NCI-H2196 treated with DMSO at 0.1 percent for 48 hours (cell line): ENCODE measurements at regions not wholly inside any gene's neighbourhood (a gene's known extent, or its start where the extent isn't known, plus 50 kb on each side); places are given as distances from the start of the nearest gene placed in this dataset.
"Not testable (repeated sequence)": the region's sequence is repeated elsewhere in the genome, so short reads cannot be mapped to it uniquely, and the experiment has no call there.

Source experiments
- DNase-seq: peaks from one replicate; lab custom pipeline; 2025; ENCODE audit not compliant: unreplicated experiment; lab: John Stamatoyannopoulos, UW

GRCh38 chr3:191959876-191960413 lies 499.0 kb downstream of the PYDC2 start:
- DNase-seq, result no peak

- no peak for DNase-seq
Observed at GRCh38 chr3:191961022-191961421, 500.1 kb downstream of the PYDC2 start.

DNA sequence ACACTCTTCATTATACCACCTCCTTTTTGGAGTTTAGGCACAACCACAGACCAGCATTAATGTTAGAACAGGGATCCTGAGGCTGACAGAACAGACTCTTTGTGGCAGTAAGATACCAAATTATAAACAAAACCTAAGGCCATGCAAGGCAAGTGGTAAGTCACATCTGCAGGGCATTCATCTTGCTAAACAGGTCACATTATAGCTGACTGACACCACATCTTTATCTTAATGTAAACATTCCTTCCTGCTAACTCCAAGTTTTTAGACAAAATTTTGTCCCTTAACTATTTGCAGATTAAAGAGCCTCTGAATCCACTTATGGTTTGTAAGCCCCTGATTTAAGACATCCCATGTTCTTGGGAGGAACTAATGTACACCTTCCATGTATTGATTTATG lies 500.6 kb downstream of the PYDC2 start:
- DNase-seq, result no peak

- no peak for DNase-seq
Observed at GRCh38 chr3:191962324-191962723, 501.4 kb downstream of the PYDC2 start.

GRCh38 chr3:191963182-191963581 lies 502.2 kb downstream of the PYDC2 start:
- DNase-seq, result no peak

DNA sequence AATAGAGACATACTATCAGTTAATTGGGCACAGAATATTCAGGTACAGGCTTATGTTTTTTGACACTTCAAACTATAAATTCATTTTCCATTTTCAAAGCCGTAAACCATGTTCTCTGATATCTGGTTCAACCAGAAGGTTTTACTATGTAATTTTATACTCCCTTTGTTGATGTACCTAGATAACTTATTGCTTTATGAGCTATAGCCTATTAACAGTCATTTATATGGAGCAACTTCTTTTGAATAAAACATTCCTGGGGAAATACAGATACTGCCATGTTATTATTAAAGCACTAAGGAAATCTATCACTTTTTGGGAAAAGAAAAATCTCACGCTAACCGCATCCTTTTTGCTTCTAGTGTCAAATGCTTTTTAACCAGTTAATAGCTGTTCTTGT lies 505.6 kb downstream of the PYDC2 start:
- DNase-seq, result no peak

GRCh38 chr3:191968299-191968698 lies 507.3 kb downstream of the PYDC2 start:
- no peak for DNase-seq

DNA sequence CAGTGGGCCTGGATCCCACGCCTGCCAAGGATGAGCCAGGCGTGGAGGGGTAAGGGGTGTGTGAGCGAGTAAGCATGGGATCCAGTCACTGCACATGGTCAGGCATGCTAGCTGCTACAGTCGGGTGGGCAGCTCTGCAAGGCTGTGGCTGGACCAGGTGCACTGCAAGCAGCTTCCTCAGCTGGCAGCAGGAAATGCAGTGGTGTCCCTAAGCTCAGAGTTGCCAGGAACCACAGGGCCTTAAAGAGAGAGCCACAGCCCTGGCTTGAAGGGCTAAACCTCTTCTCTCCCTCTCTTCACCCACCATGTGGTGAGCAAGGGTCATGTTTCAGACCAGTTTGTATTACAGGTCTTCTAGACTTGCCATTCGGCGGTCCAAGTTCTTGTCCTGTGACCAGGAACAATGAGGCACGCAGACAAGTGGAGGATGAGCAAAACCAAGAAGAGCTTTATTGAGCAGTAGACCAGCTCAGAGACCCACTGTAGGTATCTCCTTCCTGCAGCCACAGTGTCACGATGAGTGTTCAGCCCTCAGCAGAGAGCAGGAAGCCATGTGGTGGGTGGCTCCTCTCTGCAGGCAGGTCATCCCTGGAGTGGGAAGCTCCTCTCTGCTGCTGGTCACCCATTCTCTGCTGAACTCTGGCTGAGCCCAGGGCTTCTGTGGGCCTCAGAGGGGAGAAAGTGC lies 511.9 kb downstream of the PYDC2 start:
- DNase-seq, result no peak

DNA sequence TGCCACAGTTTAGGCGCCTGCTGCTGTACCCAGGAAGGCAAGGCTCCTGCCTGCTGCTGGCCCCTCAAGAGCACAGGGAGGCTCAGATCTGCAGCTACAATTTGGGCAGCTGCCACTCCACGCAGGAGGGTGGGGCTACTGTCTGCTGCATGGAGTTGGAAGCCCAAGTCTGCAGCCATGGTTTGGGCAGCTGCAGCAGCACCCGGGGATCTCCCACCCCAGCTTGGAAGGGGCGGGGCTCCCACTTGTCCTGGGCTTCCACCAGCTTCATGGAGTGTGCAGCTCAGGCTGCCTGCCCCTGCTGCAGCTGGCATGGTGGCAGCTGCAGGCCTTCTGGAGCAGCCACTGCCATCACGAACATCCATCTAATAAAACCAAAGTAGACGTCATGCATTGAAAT lies 512.9 kb downstream of the PYDC2 start:
- no peak for DNase-seq

DNA sequence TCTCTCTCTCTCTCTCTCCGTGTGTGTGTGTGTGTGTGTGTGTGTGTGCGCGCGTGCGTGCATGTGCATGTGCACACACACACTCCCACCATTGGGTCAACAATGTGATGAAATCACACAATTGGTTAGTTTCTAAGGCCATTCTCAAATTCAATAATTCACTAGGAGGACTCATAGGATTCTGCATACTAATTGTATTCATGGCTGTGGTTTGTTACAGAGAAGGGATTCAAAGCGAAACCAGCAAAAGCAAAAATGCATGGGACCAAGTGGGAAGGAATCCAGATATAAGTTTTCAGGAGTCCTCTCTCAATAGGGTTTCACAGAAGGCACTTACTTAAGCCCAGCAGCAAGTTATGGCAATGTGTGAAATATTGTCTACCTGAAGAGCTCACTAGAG lies 515.0 kb downstream of the PYDC2 start:
- no peak for DNase-seq

GRCh38 chr3:191980443-191980842 lies 519.5 kb downstream of the PYDC2 start:
- no peak for DNase-seq

DNA sequence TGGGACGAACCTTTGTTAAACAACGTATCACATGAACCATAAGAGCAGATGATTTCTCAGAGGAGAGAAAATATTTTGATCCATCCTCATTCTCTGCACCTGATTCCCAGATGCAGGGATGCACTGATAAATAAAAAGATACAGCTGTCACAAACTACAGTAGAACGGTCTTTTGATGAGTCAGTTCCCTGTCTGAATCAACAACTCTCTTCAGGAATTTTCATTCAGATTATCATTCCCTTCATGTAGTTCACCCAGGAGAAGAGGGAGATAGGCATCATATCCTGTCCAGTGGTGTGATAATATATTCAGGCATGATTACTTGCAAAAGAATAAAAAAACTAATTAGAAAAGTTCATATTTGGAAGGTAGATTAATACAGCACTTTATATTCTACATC lies 521.5 kb downstream of the PYDC2 start:
- DNase-seq, result no peak

- DNase-seq, result no peak
Observed at GRCh38 chr3:191985691-191986090, 524.7 kb downstream of the PYDC2 start.

DNA sequence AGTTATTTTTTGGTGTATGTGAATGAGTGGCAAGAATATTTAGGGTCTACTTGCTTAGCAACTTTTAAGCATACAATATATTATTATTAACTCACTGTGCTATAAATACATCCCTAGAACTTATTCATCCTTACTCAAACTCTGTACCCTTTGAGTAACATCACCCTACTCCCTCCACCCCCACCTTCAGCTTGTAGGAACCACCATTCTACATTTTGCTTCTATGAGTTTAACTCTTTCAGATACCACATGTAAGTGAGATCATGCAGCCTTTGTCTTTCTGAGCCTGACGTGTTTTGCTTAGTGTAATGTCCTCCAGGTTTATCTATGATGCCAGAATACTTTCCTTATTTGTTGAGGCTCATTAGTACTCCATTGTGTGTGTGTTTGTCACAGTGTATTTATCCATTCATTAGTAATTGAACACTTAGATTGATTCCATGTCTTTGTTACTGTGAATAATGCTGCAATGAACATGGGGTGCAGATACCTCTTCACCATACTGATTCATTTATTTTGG lies 526.9 kb downstream of the PYDC2 start:
- no peak for DNase-seq

DNA sequence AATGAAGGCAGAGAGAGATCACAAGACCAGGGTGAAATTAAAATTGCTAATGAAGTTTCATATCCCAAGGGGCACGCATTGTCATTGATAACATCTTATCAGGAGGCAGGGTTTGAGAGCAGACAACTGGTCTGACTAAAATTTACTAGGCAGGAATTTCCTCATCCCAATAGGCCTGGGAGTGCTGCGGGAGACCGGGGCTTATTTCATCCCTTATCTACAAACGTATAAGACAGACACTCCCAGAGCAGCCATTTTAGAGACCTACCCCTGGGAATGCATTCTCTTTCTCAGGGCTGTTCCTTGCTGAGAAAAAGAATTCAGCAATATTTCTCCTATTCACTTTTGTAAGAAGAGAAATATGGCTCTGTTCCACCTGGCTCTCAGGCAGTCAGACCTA lies 533.0 kb downstream of the PYDC2 start:
- DNase-seq, result not testable (repeated sequence)

- no peak for DNase-seq
Observed at GRCh38 chr3:191997093-191997492, 536.1 kb downstream of the PYDC2 start.

DNA sequence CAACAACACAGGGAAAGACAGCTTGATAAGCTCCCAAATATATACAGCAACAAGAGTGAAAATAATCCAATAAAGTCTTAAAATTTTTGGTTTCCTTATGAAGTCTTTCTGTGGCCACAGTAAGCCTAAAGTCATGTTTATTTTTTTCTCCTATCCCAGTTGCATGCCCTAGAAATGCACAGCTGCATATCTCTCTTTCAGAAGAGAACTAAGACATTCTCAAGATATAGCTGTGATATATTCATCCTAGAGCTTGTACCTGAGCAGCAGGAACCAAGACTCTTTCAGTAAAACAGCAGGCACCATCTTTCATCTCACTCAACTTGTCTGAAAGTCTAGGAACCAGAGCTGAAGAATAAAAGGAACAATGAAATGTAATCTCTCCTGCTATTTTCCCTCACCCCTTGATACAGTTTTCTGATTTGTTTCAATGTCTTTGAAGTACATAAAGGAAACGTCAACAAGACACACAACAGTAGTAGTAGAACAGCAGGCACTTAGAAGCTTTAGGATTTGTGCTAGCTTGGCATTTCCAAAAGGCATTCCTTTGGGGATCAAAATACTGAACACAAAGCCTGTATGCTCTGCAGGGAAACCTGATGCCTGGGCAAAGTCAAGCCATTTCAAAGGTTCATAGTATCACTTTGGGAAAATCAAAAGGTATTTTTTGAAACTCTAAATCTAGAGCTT lies 536.8 kb downstream of the PYDC2 start:
- no peak for DNase-seq

- no peak for DNase-seq
Observed at GRCh38 chr3:192001218-192001617, 540.3 kb downstream of the PYDC2 start.

DNA sequence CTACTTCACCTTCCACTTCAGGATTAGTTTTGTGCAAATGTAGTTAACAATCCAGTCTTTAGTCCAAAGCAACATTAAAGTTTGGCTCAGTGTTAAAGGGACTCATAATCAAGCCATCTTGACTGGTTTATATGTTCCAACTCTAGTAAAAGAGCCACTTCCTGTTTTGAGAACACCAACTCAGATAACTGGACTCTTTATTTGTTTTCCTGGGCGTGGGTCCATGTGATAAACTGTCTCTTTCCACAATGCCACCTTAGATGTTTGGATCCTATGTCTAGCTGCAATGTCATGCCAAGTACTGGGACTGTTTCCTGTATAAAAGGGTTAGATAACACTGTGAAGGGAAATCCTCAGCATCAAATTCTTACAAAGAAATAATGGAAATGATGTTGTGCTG lies 545.0 kb downstream of the PYDC2 start:
- no peak for DNase-seq

DNA sequence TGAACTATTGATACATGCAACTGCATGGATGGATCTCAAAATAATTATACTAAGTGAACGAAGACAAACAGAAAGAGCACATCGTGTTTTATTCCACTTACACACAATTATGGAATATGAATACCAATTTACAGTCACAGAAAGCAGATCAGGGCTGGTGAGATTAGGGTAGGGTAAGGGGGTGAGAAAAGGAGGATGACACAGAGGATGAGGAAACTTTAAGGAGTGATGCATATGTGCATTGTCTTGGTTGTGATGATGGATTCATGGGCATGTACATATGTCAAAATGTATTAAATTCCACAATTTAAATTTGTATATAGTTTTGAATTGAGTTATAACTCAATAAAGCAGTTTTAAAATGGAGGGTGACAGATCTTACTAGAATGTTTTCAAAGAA lies 548.9 kb downstream of the PYDC2 start:
- DNase-seq, result no peak

- DNase-seq, result no peak
Observed at GRCh38 chr3:192010490-192010889, 549.5 kb downstream of the PYDC2 start.

- DNase-seq, result no peak
Observed at GRCh38 chr3:192011137-192011536, 550.2 kb downstream of the PYDC2 start.
